GM12872 (cell line): ENCODE measurements at regions not wholly inside any gene's neighbourhood (a gene's known extent, or its start where the extent isn't known, plus 50 kb on each side); places are given as distances from the start of the nearest gene placed in this dataset.

Experiments
- TF ChIP-seq, protein P1 (sequence below): IDR thresholded peaks from 3 replicates; pipeline ENCODE4 v1.5.1; 2011; ENCODE audit warnings: low read depth, mild to moderate bottlenecking, low read length, moderate library complexity; ENCODE audit not compliant: insufficient read depth

DNA sequence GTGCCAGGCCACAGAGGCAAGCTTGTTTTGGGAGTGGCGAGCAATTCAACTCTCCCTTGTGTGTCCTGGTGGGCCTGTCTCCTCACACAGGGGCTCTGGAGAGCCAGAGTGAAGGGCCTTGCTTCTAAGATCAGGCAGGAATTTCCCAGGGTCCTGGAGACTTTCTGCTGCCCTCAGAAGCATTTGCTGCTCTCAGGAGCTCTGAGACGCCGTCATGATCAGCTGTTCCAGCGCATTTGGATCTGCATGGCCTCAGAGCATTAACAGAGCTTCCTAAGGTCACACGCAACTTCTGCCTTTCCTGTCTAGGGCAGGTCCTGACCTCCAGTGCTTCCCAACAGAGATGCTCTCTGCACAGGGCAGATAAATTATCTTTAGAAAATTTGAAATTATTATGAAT is 52.2 kb upstream of the C10orf90 start:
- TF ChIP-seq, protein P1, sequence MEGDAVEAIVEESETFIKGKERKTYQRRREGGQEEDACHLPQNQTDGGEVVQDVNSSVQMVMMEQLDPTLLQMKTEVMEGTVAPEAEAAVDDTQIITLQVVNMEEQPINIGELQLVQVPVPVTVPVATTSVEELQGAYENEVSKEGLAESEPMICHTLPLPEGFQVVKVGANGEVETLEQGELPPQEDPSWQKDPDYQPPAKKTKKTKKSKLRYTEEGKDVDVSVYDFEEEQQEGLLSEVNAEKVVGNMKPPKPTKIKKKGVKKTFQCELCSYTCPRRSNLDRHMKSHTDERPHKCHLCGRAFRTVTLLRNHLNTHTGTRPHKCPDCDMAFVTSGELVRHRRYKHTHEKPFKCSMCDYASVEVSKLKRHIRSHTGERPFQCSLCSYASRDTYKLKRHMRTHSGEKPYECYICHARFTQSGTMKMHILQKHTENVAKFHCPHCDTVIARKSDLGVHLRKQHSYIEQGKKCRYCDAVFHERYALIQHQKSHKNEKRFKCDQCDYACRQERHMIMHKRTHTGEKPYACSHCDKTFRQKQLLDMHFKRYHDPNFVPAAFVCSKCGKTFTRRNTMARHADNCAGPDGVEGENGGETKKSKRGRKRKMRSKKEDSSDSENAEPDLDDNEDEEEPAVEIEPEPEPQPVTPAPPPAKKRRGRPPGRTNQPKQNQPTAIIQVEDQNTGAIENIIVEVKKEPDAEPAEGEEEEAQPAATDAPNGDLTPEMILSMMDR, result no peak

DNA sequence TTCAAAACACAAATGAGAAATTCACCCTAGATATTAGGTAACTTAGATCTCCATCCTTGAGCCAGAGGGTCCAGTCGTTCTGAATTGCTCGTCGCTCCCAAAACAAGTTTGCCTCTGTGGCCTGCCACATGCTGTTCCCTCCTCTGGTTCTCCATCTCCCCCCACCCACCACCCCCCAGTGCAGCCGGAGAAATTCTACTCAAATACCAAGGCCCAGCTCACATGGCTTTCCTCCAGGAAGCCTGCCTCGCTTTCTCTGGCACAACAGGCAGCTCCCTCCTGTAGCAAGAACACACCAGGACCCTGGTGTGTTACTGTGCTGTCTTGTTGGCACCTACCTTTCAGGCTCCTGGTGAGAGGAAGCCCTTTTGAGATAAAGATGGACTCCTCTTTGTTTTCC is 52.7 kb upstream of the C10orf90 start:
- TF ChIP-seq, protein P1, result no peak

GRCh38 chr10:126729314-126729870 is 58.9 kb upstream of the C10orf90 start:
- TF ChIP-seq, protein P1, result no peak

GRCh38 chr10:126730856-126731609 is 60.5 kb upstream of the C10orf90 start:
- TF ChIP-seq, protein P1, result no peak

- TF ChIP-seq, protein P1, result no peak
Observed at GRCh38 chr10:126731610-126731990, 61.1 kb upstream of the C10orf90 start.

GRCh38 chr10:126732308-126732707 is 61.8 kb upstream of the C10orf90 start:
- TF ChIP-seq, protein P1, result no peak

- TF ChIP-seq, protein P1, result no peak
Observed at GRCh38 chr10:126732868-126733267, 62.4 kb upstream of the C10orf90 start.
